Smooth muscle cell (in vitro differentiated cells): ENCODE measurements at regions not wholly inside any gene's neighbourhood (a gene's known extent, or its start where the extent isn't known, plus 50 kb on each side); places are given as distances from the start of the nearest gene placed in this dataset.

Source experiments
- DNase-seq: peaks from one replicate; lab custom pipeline; 2025; ENCODE audit not compliant: unreplicated experiment; lab: John Stamatoyannopoulos, UW
- H2AFZ ChIP-seq: fragments of 200-600 bp; sonication (generic); 2 replicates; pipeline ENCODE4 v1.6.0; 2016; ENCODE audit warnings: antibody characterized with exemption, low read depth, mild to moderate bottlenecking
- H3F3A ChIP-seq: fragments of 200-600 bp; sonication (generic); 2 replicates; pipeline ENCODE4 v1.6.0; 2017; ENCODE audit warnings: antibody characterized with exemption, low read depth
- H3K27ac ChIP-seq: fragments of 200-600 bp; sonication (generic); 2 replicates; pipeline ENCODE4 v1.5.1; 2016; ENCODE audit warnings: low read depth, mild to moderate bottlenecking
- H3K27me3 ChIP-seq: fragments of 200-600 bp; sonication (generic); 2 replicates; pipeline ENCODE4 v1.6.1; 2016; ENCODE audit warnings: low read depth, mild to moderate bottlenecking
- H3K36me3 ChIP-seq: fragments of 200-600 bp; sonication (generic); 2 replicates; pipeline ENCODE4 v1.5.1; 2016; ENCODE audit warnings: low read depth
- H3K4me1 ChIP-seq: fragments of 200-600 bp; sonication (generic); 2 replicates; pipeline ENCODE4 v1.5.1; 2016; ENCODE audit warnings: low read depth
- H3K4me2 ChIP-seq: fragments of 200-600 bp; sonication (generic); 2 replicates; pipeline ENCODE4 v1.6.0; 2016; ENCODE audit warnings: mild to moderate bottlenecking
- H3K4me3 ChIP-seq: fragments of 200-600 bp; sonication (generic); 2 replicates; pipeline ENCODE4 v1.5.1; 2016; ENCODE audit warnings: mild to moderate bottlenecking
- H3K79me2 ChIP-seq: fragments of 200-600 bp; sonication (generic); 2 replicates; pipeline ENCODE4 v1.6.0; 2016; ENCODE audit warnings: low read depth, mild to moderate bottlenecking
- H3K9ac ChIP-seq: fragments of 200-600 bp; sonication (generic); 2 replicates; pipeline ENCODE4 v1.6.0; 2016; ENCODE audit warnings: low read depth
- H3K9me3 ChIP-seq: fragments of 200-600 bp; sonication (generic); replicated peaks from 2 replicates; pipeline ENCODE4 v1.5.1; 2016; ENCODE audit warnings: low read depth
- H4K20me1 ChIP-seq: fragments of 200-600 bp; sonication (generic); 2 replicates; pipeline ENCODE4 v1.6.0; 2016; ENCODE audit warnings: low read depth
- WGBS: methylation state at CpG from one replicate; pipeline ENCODE4 v1.1.7; 2016; ENCODE audit warnings: low lambda C conversion rate; 5-methylcytosine and 5-hydroxymethylcytosine counted together
- TF ChIP-seq, protein P1 (sequence below): fragments of 200-600 bp; sonication (generic); IDR thresholded peaks from 2 replicates; pipeline ENCODE4 v1.5.1; 2017; ENCODE audit warnings: borderline replicate concordance, mild to moderate bottlenecking, antibody characterized with exemption; ENCODE audit not compliant: insufficient read depth, poor library complexity, severe bottlenecking

DNA sequence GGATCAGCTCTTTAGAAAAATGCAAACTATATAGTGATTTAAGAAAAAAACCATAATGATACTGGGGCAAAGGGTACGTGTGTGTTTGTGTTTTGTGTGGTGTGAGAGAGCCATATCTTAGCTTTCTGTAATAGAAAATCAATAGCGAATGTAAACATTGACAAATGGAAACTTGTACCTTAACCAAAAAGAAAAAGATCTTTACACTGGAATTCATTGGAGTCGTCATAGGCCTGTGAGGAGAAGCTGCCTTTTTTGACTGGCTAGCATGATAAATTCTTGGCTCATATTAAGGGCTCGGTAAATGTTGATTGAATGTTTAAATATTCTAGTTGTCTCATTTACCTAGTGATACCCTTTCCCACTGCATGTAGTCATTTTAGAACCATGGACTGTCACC lies 161.8 kb upstream of the ASCC3 start:
- no peak overlapping the region for H3K4me2 ChIP-seq
- H4K20me1 ChIP-seq = no peaks in the 10 kb centered on the region
- no peak for DNase-seq
- no peaks in the 10 kb centered on the region for H3K36me3 ChIP-seq
- no peak overlapping the region for H3K4me3 ChIP-seq
- no peaks in the 10 kb centered on the region for H3K79me2 ChIP-seq
- WGBS = 96% methylated on average over 4 of the region's 4 CpGs
- no peaks in the 10 kb centered on the region for H3K9me3 ChIP-seq
- H3K27ac ChIP-seq = no peak overlapping the region
- no peak overlapping the region for H3K9ac ChIP-seq
- no peaks in the 10 kb centered on the region for H3K27me3 ChIP-seq
- H3F3A ChIP-seq = no peaks in the 10 kb centered on the region
- no peaks in the 10 kb centered on the region for H3K4me1 ChIP-seq
- TF ChIP-seq, protein P1, sequence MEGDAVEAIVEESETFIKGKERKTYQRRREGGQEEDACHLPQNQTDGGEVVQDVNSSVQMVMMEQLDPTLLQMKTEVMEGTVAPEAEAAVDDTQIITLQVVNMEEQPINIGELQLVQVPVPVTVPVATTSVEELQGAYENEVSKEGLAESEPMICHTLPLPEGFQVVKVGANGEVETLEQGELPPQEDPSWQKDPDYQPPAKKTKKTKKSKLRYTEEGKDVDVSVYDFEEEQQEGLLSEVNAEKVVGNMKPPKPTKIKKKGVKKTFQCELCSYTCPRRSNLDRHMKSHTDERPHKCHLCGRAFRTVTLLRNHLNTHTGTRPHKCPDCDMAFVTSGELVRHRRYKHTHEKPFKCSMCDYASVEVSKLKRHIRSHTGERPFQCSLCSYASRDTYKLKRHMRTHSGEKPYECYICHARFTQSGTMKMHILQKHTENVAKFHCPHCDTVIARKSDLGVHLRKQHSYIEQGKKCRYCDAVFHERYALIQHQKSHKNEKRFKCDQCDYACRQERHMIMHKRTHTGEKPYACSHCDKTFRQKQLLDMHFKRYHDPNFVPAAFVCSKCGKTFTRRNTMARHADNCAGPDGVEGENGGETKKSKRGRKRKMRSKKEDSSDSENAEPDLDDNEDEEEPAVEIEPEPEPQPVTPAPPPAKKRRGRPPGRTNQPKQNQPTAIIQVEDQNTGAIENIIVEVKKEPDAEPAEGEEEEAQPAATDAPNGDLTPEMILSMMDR = no peak
- no peak overlapping the region for H2AFZ ChIP-seq

DNA sequence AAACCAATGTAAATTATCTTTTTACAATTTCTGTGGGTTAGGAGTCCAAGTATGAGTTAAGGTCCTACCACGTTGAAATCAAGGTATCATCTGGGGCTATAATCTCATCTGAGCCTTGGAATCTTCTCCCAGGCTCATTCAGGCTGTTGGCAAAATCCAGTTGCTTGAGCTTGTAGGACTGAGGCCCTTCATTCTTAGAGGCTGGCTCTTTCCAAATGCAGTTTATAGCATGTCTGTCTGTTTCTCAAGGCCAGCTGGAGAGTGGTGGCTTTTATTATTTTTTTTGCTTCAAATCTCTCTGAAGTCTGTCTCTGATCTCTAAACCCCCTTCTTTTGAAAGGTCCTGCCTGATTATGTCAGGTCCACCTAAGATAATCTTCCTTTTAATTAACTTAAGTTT lies 177.2 kb upstream of the ASCC3 start:
- H3K79me2 ChIP-seq = no peaks in the 10 kb centered on the region
- H3K36me3 ChIP-seq = no peaks in the 10 kb centered on the region
- no peaks in the 10 kb centered on the region for H4K20me1 ChIP-seq
- H3K4me3 ChIP-seq = no peak overlapping the region
- 35% methylated on average over 1 of the region's 1 CpG for WGBS
- H3K27me3 ChIP-seq = no peaks in the 10 kb centered on the region
- TF ChIP-seq, protein P1 = no peak
- H3K9ac ChIP-seq = no peak overlapping the region
- no peak for DNase-seq
- H3F3A ChIP-seq = no peaks in the 10 kb centered on the region
- no peaks in the 10 kb centered on the region for H3K4me1 ChIP-seq
- H3K9me3 ChIP-seq = no peaks in the 10 kb centered on the region
- H3K4me2 ChIP-seq = no peak overlapping the region
- no peak overlapping the region for H3K27ac ChIP-seq
- H2AFZ ChIP-seq = no peak overlapping the region

DNA sequence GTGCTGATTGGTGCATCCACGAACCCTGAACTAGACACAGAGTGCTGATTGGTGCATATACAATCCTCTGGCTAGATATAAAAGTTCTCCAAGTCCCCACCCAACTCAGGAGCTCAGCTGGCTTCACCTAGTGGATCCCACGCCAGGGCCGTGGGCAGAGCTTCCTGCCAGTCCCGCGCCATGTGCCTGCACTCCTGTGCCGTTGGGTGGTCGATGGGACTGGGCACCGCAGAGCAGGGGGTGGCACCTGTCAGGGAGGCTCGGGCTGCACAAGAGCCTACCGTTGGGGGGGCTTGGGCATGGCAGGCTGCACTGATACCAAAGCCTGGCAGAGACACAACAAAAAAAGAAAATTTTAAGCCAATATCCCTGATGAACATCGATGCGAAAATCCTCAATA lies 185.4 kb upstream of the ASCC3 start:
- no peak overlapping the region for H2AFZ ChIP-seq
- H3K79me2 ChIP-seq = no peaks in the 10 kb centered on the region
- no peak for DNase-seq
- H3K9me3 ChIP-seq = peaks cover 3% of the 10 kb centered on the region
- no peaks in the 10 kb centered on the region for H3K36me3 ChIP-seq
- H3K4me3 ChIP-seq = no peak overlapping the region
- H3K27ac ChIP-seq = no peak overlapping the region
- H4K20me1 ChIP-seq = no peaks in the 10 kb centered on the region
- no peaks in the 10 kb centered on the region for H3K27me3 ChIP-seq
- 92% methylated on average over 12 of the region's 12 CpGs for WGBS
- H3K9ac ChIP-seq = no peak overlapping the region
- H3K4me2 ChIP-seq = no peak overlapping the region
- TF ChIP-seq, protein P1 = no peak
- H3F3A ChIP-seq = no peaks in the 10 kb centered on the region
- no peaks in the 10 kb centered on the region for H3K4me1 ChIP-seq

DNA sequence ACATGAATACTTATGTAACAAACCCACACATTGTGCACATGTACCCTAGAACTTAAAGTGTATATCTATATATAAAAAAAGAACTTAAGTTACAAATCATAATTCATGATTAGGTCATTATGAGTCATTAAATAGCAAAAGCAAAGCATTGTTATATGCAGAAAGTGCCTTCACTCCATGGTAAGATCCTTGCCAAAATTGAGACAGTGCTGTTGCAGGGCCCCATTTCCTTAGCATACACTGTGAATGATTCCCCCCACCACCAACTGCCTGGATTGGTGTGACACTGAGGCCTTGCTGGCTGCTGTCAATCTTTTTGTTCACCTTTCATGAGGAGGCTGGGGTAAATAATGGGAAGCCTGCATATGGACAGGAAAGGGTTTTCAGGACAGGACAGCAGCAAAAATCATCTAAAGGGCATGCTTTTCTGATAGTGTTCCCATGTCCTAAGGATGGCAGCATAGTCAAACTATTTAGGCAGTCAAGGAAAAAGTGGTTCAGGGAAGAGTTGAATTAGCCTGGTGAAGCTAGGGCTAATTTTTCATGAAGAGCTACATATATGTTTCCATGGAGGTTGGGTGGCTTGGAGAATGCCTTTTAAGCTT lies 188.2 kb upstream of the ASCC3 start:
- H3K27ac ChIP-seq = no peak overlapping the region
- TF ChIP-seq, protein P1 = no peak
- no peaks in the 10 kb centered on the region for H3K36me3 ChIP-seq
- no peak overlapping the region for H3K4me3 ChIP-seq
- H3K9ac ChIP-seq = no peak overlapping the region
- H4K20me1 ChIP-seq = no peaks in the 10 kb centered on the region
- no peak for DNase-seq
- no peaks in the 10 kb centered on the region for H3F3A ChIP-seq
- H3K27me3 ChIP-seq = no peaks in the 10 kb centered on the region
- no peak overlapping the region for H2AFZ ChIP-seq
- no peaks in the 10 kb centered on the region for H3K79me2 ChIP-seq
- peaks cover 3% of the 10 kb centered on the region for H3K9me3 ChIP-seq
- H3K4me1 ChIP-seq = no peaks in the 10 kb centered on the region
- H3K4me2 ChIP-seq = no peak overlapping the region
